H9 (cell line): ENCODE measurements at regions not wholly inside any gene's neighbourhood (a gene's known extent, or its start where the extent isn't known, plus 50 kb on each side); places are given as distances from the start of the nearest gene placed in this dataset.

Source experiments
- DNase-seq: peaks from one replicate; pipeline ENCODE4 v3.0.0-alpha.2; 2017
- H2AFZ ChIP-seq: one replicate; pipeline ENCODE4 v1.6.1; 2013; ENCODE audit warnings: mild to moderate bottlenecking, low read length, control low read depth, moderate library complexity
- H2AK5ac ChIP-seq: 2 replicates; pipeline ENCODE4 v1.6.1; 2013; ENCODE audit warnings: low read length, control low read depth, mixed read lengths; ENCODE audit not compliant: insufficient read length
- H2BK120ac ChIP-seq: one replicate; pipeline ENCODE4 v1.6.1; 2013; ENCODE audit warnings: low read depth, mild to moderate bottlenecking, low read length, control low read depth, inconsistent platforms; ENCODE audit not compliant: poor library complexity, severe bottlenecking
- H2BK12ac ChIP-seq: 2 replicates; pipeline ENCODE4 v1.6.1; 2013; ENCODE audit warnings: low read length, control low read depth, mixed read lengths, low read depth; ENCODE audit not compliant: insufficient read length
- H2BK15ac ChIP-seq: 2 replicates; pipeline ENCODE4 v1.6.1; 2013; ENCODE audit warnings: low read depth, low read length, control low read depth
- H2BK20ac ChIP-seq: one replicate; pipeline ENCODE4 v1.6.1; 2013; ENCODE audit warnings: low read depth, mild to moderate bottlenecking, low read length, control low read depth, inconsistent platforms; ENCODE audit not compliant: poor library complexity, severe bottlenecking
- H2BK5ac ChIP-seq: 2 replicates; pipeline ENCODE4 v1.6.1; 2013; ENCODE audit warnings: low read length, control low read depth, mixed read lengths; ENCODE audit not compliant: insufficient read length
- H3K14ac ChIP-seq: 2 replicates; pipeline ENCODE4 v1.6.1; 2013; ENCODE audit warnings: low read length, control low read depth; ENCODE audit not compliant: insufficient read depth
- H3K18ac ChIP-seq: 2 replicates; pipeline ENCODE4 v1.6.1; 2013; ENCODE audit warnings: low read depth, mild to moderate bottlenecking, mixed read lengths, low read length, control low read depth; ENCODE audit not compliant: insufficient read length
- H3K23ac ChIP-seq: 2 replicates; pipeline ENCODE4 v1.6.1; 2013; ENCODE audit warnings: low read length, control low read depth, mixed read lengths, low read depth; ENCODE audit not compliant: insufficient read length
- H3K23me2 ChIP-seq: 2 replicates; pipeline ENCODE4 v1.6.1; 2013; ENCODE audit warnings: low read depth, mild to moderate bottlenecking, mixed read lengths, low read length, control low read depth; ENCODE audit not compliant: insufficient read length, poor library complexity, severe bottlenecking
- H3K27ac ChIP-seq: 2 replicates; pipeline ENCODE4 v1.5.1; 2013; ENCODE audit warnings: low read length, control low read depth, mixed read lengths, low read depth; ENCODE audit not compliant: insufficient read length
- H3K27me3 ChIP-seq: 2 replicates; pipeline ENCODE4 v1.6.1; 2013; ENCODE audit warnings: low read length, control low read depth, inconsistent platforms; ENCODE audit not compliant: insufficient read depth
- H3K4ac ChIP-seq: 2 replicates; pipeline ENCODE4 v1.6.1; 2013; ENCODE audit warnings: low read depth, mild to moderate bottlenecking, control low read depth, inconsistent platforms, low read length, moderate library complexity
- H3K4me1 ChIP-seq: 2 replicates; pipeline ENCODE4 v1.6.1; 2013; ENCODE audit warnings: low read length, control low read depth, inconsistent platforms; ENCODE audit not compliant: insufficient read depth
- H3K4me2 ChIP-seq: 2 replicates; pipeline ENCODE4 v1.6.1; 2013; ENCODE audit warnings: low read length, control low read depth, mixed read lengths; ENCODE audit not compliant: insufficient read length, insufficient read depth
- H3K56ac ChIP-seq: 2 replicates; pipeline ENCODE4 v1.6.1; 2013; ENCODE audit warnings: low read depth, mild to moderate bottlenecking, mixed read lengths, low read length, control low read depth; ENCODE audit not compliant: insufficient read length
- H3K79me1 ChIP-seq: 2 replicates; pipeline ENCODE4 v1.6.1; 2013; ENCODE audit warnings: low read depth, mild to moderate bottlenecking, moderate library complexity, low read length, control low read depth, inconsistent platforms; ENCODE audit not compliant: insufficient read depth, poor library complexity, severe bottlenecking
- H3K79me2 ChIP-seq: 2 replicates; pipeline ENCODE4 v1.6.1; 2013; ENCODE audit warnings: low read length, control low read depth, inconsistent platforms; ENCODE audit not compliant: insufficient read depth
- H3K9ac ChIP-seq: 2 replicates; pipeline ENCODE4 v1.6.1; 2013; ENCODE audit warnings: low read length, control low read depth, mixed read lengths; ENCODE audit not compliant: insufficient read length; ENCODE audit errors: extremely low read depth
- H3K9me3 ChIP-seq: one replicate; pipeline ENCODE4 v1.6.1; 2013; ENCODE audit warnings: low read depth, low read length, inconsistent platforms; ENCODE audit not compliant: control insufficient read depth
- H3T11ph ChIP-seq: one replicate; pipeline ENCODE4 v1.6.1; 2013; ENCODE audit warnings: mild to moderate bottlenecking, low read length, control low read depth, inconsistent platforms
- H4K20me1 ChIP-seq: one replicate; pipeline ENCODE4 v1.6.1; 2013; ENCODE audit not compliant: control insufficient read depth, insufficient read length, insufficient read depth
- H4K5ac ChIP-seq: 2 replicates; pipeline ENCODE4 v1.6.1; 2013; ENCODE audit warnings: low read depth, mild to moderate bottlenecking, mixed read lengths, low read length, control low read depth; ENCODE audit not compliant: insufficient read length
- H4K8ac ChIP-seq: replicated peaks from 2 replicates; pipeline ENCODE4 v1.6.1; 2013; ENCODE audit warnings: low read length, control low read depth, mixed read lengths, low read depth; ENCODE audit not compliant: insufficient read length
- H4K91ac ChIP-seq: 2 replicates; pipeline ENCODE4 v1.6.1; 2013; ENCODE audit warnings: low read depth, mild to moderate bottlenecking, moderate library complexity, mixed read lengths, low read length, control low read depth; ENCODE audit not compliant: insufficient read length
- H3K27ac Mint-ChIP-seq, 3 experiments: 2 replicates in 2 of 3; 3 replicates in 1 of 3; pipeline ENCODE4 v1.8.0; 2020 to 2021; ENCODE audit warnings: mixed read lengths in 3 of 3, mild to moderate bottlenecking in 1 of 3, moderate library complexity in 1 of 3
- H3K27me3 Mint-ChIP-seq: 2 replicates; pipeline ENCODE4 v1.8.0; 2021; ENCODE audit warnings: low read depth, mild to moderate bottlenecking, moderate library complexity, mixed read lengths
- H3K36me3 Mint-ChIP-seq, 3 experiments: 2 replicates in 2 of 3; 3 replicates in 1 of 3; pipeline ENCODE4 v1.8.0; 2020 to 2021; ENCODE audit warnings: low read depth in 3 of 3, mixed read lengths in 3 of 3; ENCODE audit not compliant: insufficient read depth in 1 of 3
- H3K4me1 Mint-ChIP-seq, 2 experiments: 2 replicates each; pipeline ENCODE4 v1.8.0; 2020; ENCODE audit warnings: mixed read lengths in 2 of 2
- H3K4me3 Mint-ChIP-seq, 2 experiments: 2 replicates in 1 of 2; 3 replicates in 1 of 2; pipeline ENCODE4 v1.8.0; 2020 to 2021; ENCODE audit warnings: mild to moderate bottlenecking in 2 of 2, mixed read lengths in 2 of 2, moderate library complexity in 1 of 2
- H3K9me3 Mint-ChIP-seq, 2 experiments: 2 replicates in 1 of 2; 3 replicates in 1 of 2; pipeline ENCODE4 v1.8.0; 2020; ENCODE audit warnings: mild to moderate bottlenecking in 2 of 2, mixed read lengths in 2 of 2, moderate library complexity in 1 of 2
- CTCF ChIP-seq: fragments of 200-600 bp; sonication (generic); conservative IDR thresholded peaks from 3 replicates; pipeline ENCODE4 v1.8.0; 2021; ENCODE audit warnings: antibody characterized with exemption, mild to moderate bottlenecking
- WGBS: extraction: QIAGEN DNeasy Blood & Tissue Kit; methylation state at CpG from one replicate; pipeline ENCODE4 v1.1.7; 2013; ENCODE audit warnings: missing lambda C conversion rate, low lambda C conversion rate, mixed read lengths; ENCODE audit not compliant: insufficient read length; ENCODE audit errors: extremely low coverage; 5-methylcytosine and 5-hydroxymethylcytosine counted together

- H3K18ac ChIP-seq: no peak overlapping the region
- no CpG with 5 or more reads among the region's 15 CpGs for WGBS
- no peak overlapping the region for H3K4me3 Mint-ChIP-seq
- no peak overlapping the region for H2BK15ac ChIP-seq
- H3K9ac ChIP-seq: no peak overlapping the region
- no peak overlapping the region for H3K23ac ChIP-seq
- H2BK20ac ChIP-seq: no peak overlapping the region
- no peaks in the 10 kb centered on the region for H3K27me3 Mint-ChIP-seq
- no peak for TF ChIP-seq CTCF
- H3K4me2 ChIP-seq: no peak overlapping the region
- peaks cover 3% of the 10 kb centered on the region in 2 experiments; a peak in 2 of 5 replicates for H3K9me3 Mint-ChIP-seq
- no peak overlapping the region for H2AFZ ChIP-seq
- DNase-seq: no peak
- H3K4me1 Mint-ChIP-seq: no peaks in the 10 kb centered on the region
- H2BK12ac ChIP-seq: no peak overlapping the region
- no peak overlapping the region for H3K56ac ChIP-seq
- no peak overlapping the region for H3K4ac ChIP-seq
- H2AK5ac ChIP-seq: no peak overlapping the region
- no peak overlapping the region for H4K91ac ChIP-seq
- no peaks in the 10 kb centered on the region for H3K27me3 ChIP-seq
- H3K27ac ChIP-seq: no peak overlapping the region
- H3K27ac Mint-ChIP-seq: no peak overlapping the region
- H2BK120ac ChIP-seq: no peak overlapping the region
- no peaks in the 10 kb centered on the region for H3K79me2 ChIP-seq
- H2BK5ac ChIP-seq: no peak overlapping the region
- peaks cover 0 to 1% (median 0%) of the 10 kb centered on the region in 3 experiments; a peak in 3 of 7 replicates for H3K36me3 Mint-ChIP-seq
- H3K4me1 ChIP-seq: no peaks in the 10 kb centered on the region
- no peak overlapping the region for H4K8ac ChIP-seq
- H4K20me1 ChIP-seq: no peaks in the 10 kb centered on the region
- no peaks in the 10 kb centered on the region for H3K9me3 ChIP-seq
- H3K23me2 ChIP-seq: no peaks in the 10 kb centered on the region
- H4K5ac ChIP-seq: no peak overlapping the region
- no peaks in the 10 kb centered on the region for H3K79me1 ChIP-seq
- no peak overlapping the region for H3T11ph ChIP-seq
- H3K14ac ChIP-seq: no peak overlapping the region
Measured at GRCh38 chr4:188735082-188735481, 595.8 kb downstream of the TRIML1 start.
